ENCODE measurements at regions not wholly inside any gene's neighbourhood (a gene's known extent, or its start where the extent isn't known, plus 50 kb on each side); places are given as distances from the start of the nearest gene placed in this dataset.
A peak's percentile ranks its signal among the peaks of the same experiment; 100 is the strongest.

DNA sequence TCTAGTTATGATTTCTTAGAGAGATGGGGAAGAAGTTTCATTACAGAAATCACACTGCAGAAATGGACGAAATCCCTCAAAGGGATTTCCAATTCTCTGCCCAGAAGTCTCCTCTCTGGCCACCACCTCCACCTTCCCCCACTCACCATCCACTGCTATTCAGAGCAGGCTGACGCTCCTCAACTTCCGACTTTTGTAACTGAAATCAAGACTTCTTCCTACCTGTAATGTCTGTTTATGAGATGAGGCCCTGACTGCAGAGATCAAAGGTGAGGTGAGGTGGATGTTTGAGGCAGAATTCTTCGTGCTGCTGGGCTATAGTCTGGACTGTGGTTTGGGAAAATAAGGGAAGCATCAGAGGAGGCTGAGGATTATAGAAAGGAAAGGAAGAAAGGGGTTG is 385.2 kb upstream of the ARID1B start:
- Histone ChIP-seq H2AFZ (ENCODE audit: low read depth, low read length) (no peak overlapping the region), H3F3A (ENCODE audit: insufficient read depth, low read length, poor library complexity, severe bottlenecking) (no peaks in the 10 kb centered on the region), H3K27ac (ENCODE audit: low read length) (no peak overlapping the region), H4K20me1 (ENCODE audit: insufficient read depth) (no peaks in the 10 kb centered on the region), H3K4me2 (ENCODE audit: low read length) (no peak overlapping the region), H3K9ac (ENCODE audit: low read length) (no peak overlapping the region), H3K4me3 (ENCODE audit: low read length) (no peak overlapping the region), H3K27me3 (ENCODE audit: insufficient read depth, low read depth, low read length) (no peaks in the 10 kb centered on the region), H3K79me2 (replicated peaks; ENCODE audit: insufficient read depth, low read length) (no peaks in the 10 kb centered on the region), H3K36me3 (ENCODE audit: insufficient read depth, low read length) (no peaks in the 10 kb centered on the region), H3K9me3 (ENCODE audit: low read length) (no peaks in the 10 kb centered on the region), H3K9me2 (ENCODE audit: insufficient read depth, low read length) (no peaks in the 10 kb centered on the region)
- TF ChIP-seq EZH2 (IDR thresholded peaks at IDR 0.05; ENCODE audit: borderline replicate concordance, insufficient read depth, low read length, poor library complexity, severe bottlenecking), result no peak
- no peak for TF ChIP-seq MXI1 (conservative IDR thresholded peaks at IDR 0.05; ENCODE audit: poor library complexity, severe bottlenecking)
- TF ChIP-seq CTCF (IDR thresholded peaks at IDR 0.05; ENCODE audit: poor library complexity, severe bottlenecking), result no peak
- TF ChIP-seq REST (IDR thresholded peaks at IDR 0.05; ENCODE audit: borderline replicate concordance), result no peak
- TF ChIP-seq RAD21 (conservative IDR thresholded peaks at IDR 0.05), result no peak
- TF ChIP-seq EP300 (conservative IDR thresholded peaks at IDR 0.05; ENCODE audit: poor library complexity, severe bottlenecking), result no peak
- no peak for TF ChIP-seq TAF1 (IDR thresholded peaks at IDR 0.05; ENCODE audit: low read depth)
- no peak for TF ChIP-seq POLR2AphosphoS5 (IDR thresholded peaks at IDR 0.05)
- no peak for TF ChIP-seq SMC3 (conservative IDR thresholded peaks at IDR 0.05; ENCODE audit: poor library complexity)

DNA sequence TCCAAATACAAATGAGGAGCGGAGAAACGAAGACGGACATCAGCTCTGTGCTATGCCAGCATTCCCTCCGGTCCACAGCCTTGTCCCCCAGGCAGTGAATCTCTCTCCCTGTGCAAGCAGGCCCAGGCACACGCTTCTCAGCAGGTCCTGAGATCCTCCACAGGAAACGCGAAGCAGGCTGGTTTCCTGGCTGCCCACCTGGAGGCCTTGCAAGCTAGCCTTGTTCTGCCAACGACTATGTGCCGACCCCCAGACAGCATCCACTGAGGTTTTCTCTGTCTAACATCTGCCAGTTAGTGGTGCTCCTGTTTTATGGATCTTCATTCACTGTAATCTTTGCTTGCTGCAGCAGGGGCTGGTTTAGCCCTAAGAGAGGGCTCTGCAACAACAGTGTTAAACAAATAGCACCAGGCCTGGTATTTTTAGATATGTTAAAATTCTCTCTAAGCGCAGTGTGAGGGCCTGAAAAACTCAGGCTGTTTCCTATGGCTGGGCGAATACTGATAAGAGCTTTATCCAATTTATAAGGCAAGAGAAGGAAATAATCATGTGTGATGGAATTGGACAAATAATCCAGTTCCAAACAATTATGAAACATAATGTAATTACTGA is 386.0 kb upstream of the ARID1B start:
- Histone ChIP-seq H3K27ac (ENCODE audit: low read length) (no peak overlapping the region), H3K4me2 (ENCODE audit: low read length) (no peak overlapping the region), H3K4me3 (ENCODE audit: low read length) (no peak overlapping the region), H3K79me2 (replicated peaks; ENCODE audit: insufficient read depth, low read length) (no peaks in the 10 kb centered on the region), H3K36me3 (ENCODE audit: insufficient read depth, low read length) (no peaks in the 10 kb centered on the region), H4K20me1 (ENCODE audit: insufficient read depth) (no peaks in the 10 kb centered on the region), H3K9ac (ENCODE audit: low read length) (no peak overlapping the region), H3K9me2 (ENCODE audit: insufficient read depth, low read length) (no peaks in the 10 kb centered on the region), H2AFZ (ENCODE audit: low read depth, low read length) (no peak overlapping the region), H3K9me3 (ENCODE audit: low read length) (no peaks in the 10 kb centered on the region), H3K27me3 (ENCODE audit: insufficient read depth, low read depth, low read length) (no peaks in the 10 kb centered on the region), H3F3A (ENCODE audit: insufficient read depth, low read length, poor library complexity, severe bottlenecking) (no peaks in the 10 kb centered on the region)
- no peak for TF ChIP-seq MXI1 (conservative IDR thresholded peaks at IDR 0.05; ENCODE audit: poor library complexity, severe bottlenecking)
- TF ChIP-seq RAD21 (conservative IDR thresholded peaks at IDR 0.05), result peak; percentile 14

All from neural cell (in vitro differentiated cells).